Astrocyte of the hippocampus (primary cell): ENCODE measurements at regions not wholly inside any gene's neighbourhood (a gene's known extent, or its start where the extent isn't known, plus 50 kb on each side); places are given as distances from the start of the nearest gene placed in this dataset.
"Not testable (repeated sequence)": the region's sequence is repeated elsewhere in the genome, so short reads cannot be mapped to it uniquely, and the experiment has no call there.

Experiments
- DNase-seq: peaks from one replicate; pipeline ENCODE4 v3.0.0; 2011; ENCODE audit warnings: low read depth, low spot score

DNA sequence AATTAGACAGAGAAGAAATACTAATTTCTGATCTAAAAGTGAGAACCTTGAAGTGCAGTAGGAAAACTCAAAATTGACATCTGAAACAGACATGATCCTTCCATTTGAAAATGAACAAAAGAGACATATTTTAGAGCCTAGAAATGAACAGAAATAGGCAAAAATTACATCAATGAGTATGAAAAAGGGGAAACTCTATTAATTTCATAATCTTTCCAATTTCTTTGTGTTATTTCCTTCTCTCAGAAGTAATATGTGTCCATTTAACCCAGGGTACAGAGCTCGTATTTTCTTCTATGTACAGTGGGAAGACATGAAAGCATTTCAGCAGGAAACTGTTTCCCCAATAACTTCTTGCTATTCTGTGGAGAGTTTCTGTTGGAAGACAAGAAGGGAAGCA is 263.1 kb downstream of the CGGBP1 start:
- no peak for DNase-seq

DNA sequence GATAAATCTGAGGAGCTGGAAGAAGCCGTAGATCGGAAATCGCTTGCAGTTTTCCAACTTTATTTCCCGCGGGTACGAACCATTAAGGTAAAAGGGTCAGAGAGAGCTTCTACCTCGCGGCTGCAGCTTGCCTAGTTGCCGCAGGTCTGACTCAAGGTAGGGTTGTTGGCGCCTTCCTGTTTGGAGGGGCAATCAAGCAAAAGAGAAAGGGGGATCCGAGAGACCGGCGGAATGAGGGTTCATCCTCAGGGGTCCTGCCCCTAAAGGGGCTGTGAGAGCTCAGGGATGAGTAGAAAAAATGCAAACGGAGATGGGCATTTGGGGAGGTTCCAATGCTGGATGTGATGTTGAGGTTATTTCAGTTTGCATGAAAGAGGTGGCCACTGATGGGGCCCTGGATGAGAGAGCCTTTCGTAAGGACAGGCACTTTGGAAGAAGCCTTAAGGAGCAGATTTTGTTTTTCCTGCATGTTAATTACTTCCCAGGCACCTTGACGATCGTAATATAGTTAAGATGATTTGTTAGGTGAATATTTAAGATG is 265.4 kb downstream of the CGGBP1 start:
- no peak for DNase-seq

DNA sequence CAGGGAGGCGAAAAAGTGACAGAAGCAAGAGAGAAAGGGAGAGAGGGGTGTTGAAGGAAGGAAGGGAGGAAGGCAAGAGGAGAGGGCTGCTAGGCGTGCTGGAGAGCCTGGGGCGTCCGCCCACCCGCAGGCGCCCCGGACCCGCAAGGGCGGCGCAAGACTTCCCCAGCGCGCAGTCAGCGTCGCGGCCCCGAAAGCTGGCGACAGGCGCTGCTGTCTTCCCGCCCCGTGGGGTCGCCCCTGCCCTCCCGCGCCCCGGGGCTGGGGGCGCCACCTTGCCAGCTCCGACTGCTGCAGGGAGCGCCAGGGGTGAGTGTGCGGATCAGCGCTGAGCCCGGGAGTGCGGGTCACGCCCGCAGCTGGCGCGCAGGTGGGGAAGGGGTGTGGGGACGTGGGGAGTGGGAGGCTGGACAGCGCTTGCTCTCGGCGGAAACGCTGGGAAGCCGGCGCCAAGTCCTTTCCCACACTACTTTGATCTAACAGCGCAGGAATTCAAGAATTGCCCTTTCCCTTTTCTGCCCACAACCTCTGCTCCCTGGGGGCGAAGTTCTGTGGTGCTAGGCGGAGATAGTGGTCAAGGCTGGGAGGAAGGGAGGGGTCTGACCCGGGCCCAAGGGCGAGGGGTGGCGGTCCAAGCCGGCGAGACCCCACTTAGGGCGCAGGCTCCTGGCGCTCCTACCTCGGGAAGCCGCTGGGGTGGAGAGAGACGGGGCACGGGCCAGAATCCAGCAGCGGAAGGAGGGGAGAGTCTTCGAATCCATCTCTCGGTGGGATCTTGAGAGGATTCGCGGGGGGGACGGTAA is 266.1 kb downstream of the CGGBP1 start, which contains the start of gene HTR1F:
Gene HTR1F, plus strand, starts transcription at position 173 of the 803 bp plus-strand sequence.
- peak; percentile 41 for DNase-seq

DNA sequence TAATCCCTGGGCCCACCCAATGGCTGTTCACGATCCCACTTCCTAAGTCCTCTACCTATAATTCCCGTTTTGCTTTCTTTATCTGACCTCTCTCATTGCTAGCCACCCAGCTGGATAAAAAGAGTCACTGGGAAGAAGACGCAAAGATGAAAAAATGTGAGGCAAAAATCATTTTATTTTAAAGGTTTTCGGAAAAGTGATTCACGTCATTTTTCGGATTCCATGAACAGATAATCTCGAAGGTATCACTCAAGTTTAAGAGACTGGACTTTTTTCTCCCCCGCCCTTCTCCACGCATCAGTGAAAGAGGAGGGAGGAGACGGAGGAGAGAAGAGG is 266.6 kb downstream of the CGGBP1 start:
- no peak for DNase-seq

DNA sequence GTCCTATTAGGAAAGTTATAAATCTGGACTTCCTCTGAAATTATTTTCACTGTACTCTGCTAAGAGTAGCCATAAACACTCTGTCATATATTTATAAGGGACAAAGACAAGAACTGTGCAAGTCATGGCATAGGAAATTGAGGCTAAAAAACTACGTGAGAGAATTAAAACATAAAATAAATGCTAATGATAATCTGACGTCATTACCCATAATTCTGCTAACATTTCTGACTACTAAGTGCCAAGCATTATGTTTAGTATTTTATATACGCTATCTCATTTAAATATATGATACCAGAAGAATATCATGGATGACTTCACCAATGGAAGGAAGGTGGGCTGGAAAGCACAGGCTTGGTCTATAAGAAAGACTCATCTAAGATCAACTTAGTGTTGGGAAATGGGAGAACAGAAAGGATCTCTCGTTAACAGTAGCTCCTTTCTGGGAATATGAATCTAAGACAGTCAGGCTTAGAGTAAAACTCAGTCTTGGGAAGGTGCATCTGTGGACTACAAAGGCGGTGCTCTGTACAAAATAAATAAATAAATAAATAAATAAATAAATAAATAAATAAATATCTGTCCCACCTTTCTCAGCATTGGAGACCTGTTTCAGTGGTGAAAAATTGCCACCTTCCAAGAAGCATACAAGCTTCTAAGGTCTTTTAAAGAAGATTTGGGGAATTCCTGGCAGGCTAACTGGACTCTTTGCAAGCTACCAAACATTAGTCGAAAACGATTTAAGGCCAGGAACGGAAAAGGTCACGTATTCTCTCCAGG is 267.4 kb downstream of the CGGBP1 start:
- no peak for DNase-seq

DNA sequence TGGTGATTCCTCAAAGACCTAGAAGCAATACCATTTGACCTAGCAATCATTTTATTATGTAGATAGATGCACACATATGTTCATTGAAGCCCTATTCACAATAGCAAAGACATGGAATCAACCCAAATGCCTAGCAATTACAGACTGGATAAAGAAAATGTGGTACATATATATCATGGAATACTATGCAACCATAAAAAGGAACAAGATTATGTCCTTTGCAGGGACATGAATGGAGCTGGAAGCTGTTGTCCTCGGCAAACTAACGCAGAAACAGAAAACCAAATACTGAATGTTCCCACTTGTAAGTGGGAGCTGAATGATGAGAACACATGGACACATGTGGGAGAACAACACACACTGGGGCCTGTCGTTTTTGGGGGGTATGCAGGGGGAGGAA is 269.8 kb downstream of the CGGBP1 start:
- not testable (repeated sequence) for DNase-seq

DNA sequence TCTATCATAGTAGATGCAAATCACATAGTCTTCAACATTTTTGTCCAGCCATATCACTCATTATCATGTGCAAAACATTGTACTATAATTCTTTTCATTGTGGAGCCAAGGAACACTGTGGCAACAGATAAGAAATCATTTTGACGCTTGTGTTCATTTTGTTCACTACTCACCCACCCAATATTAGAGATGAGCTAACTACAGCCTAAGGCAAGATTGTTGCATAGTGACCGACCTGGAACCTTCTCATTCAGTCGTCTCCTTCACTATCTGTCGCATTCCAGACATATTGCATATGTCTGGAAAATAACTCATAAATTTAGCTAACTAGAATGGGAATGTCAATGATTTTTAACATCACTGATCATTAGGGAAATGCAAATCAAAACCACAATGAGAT is 270.3 kb downstream of the CGGBP1 start:
- DNase-seq: no peak

DNA sequence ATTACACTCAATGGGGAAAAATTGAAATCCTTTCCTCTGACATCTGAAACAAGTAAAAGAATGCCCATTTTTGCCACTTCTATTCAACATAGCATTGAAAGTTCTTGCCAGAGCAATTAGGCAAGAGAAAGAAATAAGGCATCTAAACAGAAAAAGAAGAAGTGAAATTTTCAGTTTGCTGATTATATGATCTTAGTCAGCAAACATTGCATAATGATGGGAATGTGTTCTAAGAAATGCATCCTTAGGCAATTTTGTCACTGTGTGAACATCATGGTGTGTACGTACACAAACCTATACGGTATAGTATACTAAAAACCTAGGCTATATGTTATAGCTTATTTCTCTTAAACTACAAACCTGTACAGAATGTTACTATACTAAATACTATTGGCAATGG is 278.0 kb downstream of the CGGBP1 start:
- no peak for DNase-seq

DNA sequence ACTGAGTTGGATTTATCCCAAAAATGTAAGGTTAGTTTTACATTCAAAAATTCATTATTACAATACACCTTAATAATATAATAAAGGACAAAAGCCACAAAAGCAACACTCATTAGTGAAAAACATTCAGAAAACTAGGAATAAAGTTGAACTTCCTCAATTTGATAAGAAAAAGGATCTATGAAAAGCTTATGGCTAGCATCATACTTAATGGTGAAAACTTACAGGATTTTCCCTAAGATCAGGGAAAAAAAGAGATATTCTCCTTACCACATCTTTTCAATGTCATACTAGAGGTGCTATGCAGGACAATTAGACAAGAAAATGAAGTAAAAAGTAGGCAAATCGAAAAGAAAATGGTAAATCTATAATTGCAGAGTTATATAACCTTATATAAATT is 279.9 kb downstream of the CGGBP1 start:
- DNase-seq: no peak

DNA sequence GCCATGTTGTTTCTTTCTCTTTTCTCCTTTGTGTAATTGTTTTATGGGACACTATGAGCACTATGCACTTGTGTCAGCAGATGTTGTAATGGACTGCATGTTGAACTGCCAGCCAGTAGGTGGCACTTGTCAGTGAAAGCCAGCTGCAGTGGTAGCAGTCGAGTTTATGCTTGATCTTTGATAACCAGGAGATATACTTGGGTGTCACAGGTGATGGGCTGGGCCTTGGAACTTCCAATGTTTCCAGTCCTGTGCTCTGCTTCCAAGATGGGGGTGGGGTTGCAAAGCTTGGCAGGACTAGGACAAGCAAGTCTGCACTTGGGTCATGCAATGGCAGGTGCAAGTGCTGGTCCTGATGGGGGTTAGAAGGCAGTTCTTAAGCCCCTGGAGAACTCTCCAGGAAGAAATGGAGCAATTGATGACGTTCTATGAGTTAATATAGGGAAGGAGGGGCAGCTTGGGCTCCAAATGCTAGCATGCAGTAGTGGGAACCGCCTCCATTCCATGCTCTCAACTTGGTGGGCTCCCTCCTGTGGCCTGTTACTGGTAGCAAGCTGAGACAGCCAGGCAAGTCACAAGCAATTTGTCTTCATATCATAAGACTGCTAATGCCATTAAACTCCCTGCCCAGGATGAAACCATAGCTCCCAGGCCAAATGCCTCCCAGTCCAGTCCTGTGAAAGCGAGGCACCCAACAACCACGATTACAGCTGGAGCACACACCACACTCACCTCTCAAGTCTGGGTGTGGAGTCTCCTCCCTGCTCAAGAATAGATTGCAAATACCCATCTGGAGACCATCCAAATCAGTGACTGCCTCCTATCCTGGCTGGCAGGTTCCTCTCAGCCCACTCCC is 287.2 kb downstream of the CGGBP1 start:
- peak; percentile 22 for DNase-seq

DNA sequence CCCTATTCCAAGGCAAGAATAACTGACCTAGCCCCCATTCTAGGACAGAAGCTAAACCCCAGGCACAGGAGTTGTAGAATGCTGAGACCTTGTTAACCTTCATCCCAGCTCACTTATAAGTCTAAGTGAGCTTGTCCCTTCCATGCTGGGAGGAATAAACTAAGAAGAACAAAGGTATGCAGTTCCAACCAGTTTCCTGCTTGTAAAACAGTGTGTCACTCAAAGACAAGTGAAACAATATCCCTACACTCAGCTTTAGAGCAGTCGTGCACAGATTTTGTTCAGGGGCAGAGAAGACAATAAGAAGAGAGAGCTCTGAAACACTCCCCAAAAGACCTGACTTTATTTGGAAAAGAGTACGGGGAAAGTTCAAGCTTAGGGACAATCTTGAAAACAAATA is 292.1 kb downstream of the CGGBP1 start:
- DNase-seq: no peak

DNA sequence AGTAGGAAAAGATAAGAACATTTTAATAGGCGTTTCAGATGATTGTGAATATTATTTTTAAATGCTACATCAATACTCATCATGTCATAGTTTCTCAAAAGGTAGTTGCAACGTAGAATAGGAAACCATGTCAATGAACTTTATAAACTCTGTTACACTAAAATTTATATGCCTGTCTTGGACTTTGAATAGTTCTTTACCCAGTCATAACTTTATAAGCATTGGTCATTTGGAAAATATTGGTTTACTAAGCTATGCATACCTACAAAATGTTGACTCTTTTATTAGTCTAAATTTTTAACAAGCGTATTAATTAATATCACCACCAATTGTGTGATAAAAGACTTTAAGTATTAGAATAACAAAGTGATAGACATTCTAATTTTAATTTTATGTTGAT is 293.5 kb downstream of the CGGBP1 start:
- DNase-seq: no peak

DNA sequence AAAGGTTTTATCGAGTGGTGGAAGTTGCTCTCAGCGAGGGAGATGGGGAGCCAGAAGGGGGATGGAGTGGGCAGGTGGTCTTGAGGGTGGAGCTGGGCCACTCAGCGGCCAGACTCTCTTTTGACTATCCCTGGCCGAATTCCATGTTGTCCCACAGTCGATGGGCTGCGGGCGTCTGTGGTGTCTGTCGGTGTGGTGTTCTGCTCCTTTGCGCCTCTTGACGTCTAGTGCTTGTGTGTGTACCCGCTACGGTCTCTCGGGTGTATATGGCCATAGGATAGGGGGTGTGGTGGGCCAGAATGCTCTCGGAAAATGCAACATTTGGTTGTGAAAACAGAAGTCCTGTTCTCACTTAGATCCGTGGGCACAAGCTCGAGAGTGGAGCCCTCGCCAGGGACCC is 297.0 kb downstream of the CGGBP1 start:
- DNase-seq: no peak

DNA sequence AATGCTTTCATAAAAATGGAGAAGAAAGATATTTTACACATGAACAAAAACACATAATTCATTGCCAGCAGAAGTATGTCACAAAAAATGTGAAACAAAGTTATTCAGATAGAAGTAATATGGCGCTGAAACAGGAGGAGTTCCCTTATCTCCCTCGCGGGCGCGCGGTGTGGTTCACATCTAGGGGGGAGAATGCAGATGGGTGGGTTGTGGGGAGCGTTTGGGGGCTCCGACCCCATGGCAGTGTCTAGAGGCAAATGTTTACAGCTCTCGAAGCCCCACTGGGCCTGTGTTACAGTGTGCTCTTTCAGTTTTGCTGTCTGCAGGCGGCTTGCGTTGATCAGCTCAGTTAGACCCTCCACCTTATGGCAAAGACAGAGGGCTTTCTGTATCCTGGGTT is 297.5 kb downstream of the CGGBP1 start:
- DNase-seq: no peak

DNA sequence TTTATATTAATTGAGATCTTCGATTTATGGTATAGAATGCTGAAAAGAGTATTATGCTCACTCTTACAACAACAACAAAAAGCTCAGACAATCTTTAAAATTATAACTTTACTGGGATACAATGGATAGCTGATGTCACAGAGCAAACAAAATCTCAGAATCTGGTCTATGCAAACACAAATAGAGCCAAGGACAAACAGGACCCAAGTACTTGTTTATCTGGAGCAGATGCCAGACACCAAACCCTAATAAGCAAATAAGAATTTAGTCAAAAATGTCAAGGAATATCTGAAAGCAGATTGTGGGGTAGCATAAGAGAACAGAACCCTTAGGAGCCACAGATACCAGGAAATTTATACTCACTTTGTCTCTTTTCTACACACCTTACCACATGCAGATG is 302.2 kb downstream of the CGGBP1 start:
- no peak for DNase-seq

DNA sequence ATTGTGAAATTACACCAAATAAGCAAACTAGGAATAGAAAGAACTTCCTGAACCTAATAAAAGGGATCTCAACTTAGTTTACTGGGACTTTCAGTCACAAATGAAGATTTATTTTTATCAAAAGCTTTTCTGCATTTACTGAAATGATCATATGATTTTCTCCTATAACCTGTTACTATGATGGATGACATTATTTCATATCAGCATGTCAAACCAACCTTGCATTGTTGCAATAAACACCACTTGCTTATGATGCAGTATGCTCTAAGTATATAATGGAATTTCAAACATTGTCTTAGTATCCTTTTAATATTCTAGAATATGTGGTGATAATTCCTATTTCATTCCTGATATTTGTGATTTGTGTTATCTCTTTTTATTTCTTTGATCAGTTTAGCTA is 303.0 kb downstream of the CGGBP1 start:
- no peak for DNase-seq

DNA sequence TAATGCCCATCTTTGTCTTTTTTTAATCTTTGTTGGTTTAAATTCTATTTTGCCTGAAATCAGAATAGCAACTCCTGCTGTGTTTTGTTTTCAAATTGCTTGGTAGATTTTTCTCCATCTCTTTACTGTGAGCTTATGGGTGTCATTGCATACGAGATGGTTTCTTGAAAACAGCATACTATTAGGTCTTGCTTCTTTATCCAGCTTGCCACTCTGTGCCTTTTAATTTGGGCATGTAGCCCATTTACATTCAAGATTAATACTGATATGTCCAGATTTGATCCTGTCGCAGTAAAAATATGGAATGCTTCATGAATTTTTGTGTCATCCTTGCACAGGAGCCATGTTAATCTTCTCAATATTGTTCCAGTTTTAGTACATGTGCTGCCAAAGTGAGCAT is 316.6 kb downstream of the CGGBP1 start:
- DNase-seq: no peak

DNA sequence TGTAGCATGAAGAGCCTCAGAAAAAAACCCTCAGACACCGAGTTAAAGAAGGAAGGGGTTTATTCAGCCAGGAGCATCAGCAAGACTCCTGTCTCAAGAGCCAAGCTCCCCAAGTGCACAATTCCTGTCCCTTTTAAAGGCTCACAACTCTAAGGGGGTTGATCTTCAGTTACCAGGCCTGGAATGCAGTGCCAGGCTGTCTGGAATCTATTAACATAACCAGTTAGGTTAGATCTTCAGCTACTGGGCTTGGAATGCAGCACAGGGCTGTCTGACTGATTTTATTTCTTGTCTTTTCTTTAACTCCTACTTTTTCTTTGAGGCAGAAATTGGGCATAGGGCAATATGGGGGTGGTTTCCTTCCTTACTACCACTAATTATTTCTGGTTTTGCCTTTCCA is 317.9 kb downstream of the CGGBP1 start:
- DNase-seq: not testable (repeated sequence)

DNA sequence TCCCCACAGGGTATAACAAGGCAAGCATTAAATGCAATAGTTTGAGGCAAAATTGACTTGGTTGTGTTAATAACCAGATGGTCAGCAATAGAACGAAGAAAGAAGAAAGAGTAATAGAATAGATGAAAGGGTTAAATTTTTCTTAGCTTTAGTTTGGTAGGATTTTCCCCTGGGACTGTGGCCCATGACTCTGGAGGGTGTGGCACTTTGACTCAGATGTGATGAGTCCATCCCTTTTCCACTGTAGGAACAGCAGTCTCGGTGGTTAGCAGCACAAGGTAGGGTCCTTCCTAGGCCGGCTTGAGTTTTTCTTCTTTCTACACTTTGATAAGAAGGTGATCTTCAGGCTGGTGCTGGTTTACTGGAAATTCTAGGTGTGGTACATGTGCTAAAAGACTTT is 321.0 kb downstream of the CGGBP1 start:
- not testable (repeated sequence) for DNase-seq

DNA sequence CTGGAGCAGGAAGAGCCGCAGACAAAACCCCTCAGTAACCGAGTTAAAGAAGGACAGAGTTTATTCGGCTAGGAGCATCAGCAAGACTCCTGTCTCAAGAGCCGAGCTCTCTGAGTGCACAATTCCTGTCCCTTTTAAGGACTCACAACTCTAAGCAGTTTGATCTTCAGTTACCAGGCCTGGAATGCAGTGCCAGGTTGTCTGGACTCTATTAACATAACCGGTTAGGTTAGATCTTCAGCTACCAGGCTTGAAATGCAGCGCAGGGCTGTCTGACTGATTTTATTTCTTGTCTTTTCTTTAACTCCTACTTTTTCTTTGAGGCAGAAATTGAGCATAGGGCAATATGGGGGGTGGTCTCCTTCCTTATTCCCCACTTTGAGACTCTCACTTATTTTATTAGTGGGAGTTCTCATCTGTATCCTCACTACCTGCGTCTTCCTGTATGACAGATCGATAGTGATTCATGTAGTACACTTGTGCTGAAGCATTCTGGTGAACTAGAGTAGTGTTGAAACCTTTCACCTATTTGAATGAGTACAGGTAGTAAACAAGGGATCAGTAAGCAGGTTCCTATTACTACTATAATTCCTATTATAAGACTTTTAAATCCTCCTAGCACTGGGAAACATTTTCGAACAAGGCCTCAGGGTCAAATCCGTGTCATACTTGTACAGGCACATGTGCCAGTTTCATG is 325.0 kb downstream of the CGGBP1 start:
- no peak for DNase-seq

DNA sequence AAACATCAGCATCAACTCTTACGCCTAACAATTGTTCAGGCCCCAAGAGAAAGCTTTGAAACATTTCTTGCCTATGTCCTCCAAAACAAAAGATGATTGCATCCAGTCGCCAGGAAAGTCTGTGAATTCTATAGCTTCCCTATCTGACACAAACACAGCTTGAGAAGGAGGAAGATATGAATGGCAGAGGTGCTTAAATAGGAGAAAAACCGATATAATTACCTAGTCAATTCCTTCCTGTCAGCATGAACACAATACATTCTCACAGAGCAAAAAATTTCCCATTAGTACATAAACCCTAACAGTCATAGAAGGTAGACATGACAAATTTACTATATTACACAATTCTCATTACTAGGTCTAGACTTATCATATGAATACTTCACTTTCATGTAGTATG is 326.5 kb downstream of the CGGBP1 start:
- no peak for DNase-seq
